ENCODE measurements at regions not wholly inside any gene's neighbourhood (a gene's known extent, or its start where the extent isn't known, plus 50 kb on each side); places are given as distances from the start of the nearest gene placed in this dataset.

DNA sequence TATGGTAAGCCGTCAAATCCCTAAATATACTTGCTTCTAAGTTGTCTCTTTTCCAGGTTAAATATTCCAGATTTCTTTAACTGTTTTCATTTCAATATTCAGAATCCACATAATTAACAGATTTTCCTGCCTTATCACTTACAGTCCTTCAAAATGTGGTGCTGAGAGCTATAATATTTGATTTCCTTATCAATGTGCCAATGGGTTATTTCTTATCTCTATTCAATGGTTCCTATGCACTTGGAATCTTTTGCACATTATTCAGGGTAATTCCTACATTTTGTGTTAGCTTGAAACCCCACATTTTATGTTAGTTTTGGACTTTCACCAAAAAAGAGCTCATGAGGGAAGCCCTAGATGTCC lies 173.5 kb downstream of the ZFP36L2 start:
- no peak for DNase-seq

- no peak for DNase-seq
Measured at GRCh38 chr2:43052204-43052943, 174.0 kb downstream of the ZFP36L2 start.

DNA sequence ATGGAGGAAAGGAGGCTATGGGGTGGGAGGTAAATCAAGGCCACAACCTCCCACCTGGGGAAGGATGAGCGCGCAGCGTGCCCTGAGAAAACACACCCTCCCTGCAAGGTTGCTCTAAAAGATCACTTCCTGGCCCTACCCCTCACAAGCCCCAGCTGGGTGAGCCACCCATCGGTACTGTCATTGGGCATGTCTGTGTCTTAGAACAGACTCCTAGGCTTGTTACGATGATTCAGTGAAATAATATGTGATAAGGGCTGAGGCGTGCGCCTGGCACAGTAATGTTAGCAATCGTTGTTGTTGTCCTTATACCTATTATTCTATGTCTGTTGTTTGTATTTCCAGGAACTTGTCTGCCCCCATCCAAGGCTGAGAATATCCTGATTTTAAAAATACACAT lies 175.1 kb downstream of the ZFP36L2 start:
- DNase-seq: no peak

DNA sequence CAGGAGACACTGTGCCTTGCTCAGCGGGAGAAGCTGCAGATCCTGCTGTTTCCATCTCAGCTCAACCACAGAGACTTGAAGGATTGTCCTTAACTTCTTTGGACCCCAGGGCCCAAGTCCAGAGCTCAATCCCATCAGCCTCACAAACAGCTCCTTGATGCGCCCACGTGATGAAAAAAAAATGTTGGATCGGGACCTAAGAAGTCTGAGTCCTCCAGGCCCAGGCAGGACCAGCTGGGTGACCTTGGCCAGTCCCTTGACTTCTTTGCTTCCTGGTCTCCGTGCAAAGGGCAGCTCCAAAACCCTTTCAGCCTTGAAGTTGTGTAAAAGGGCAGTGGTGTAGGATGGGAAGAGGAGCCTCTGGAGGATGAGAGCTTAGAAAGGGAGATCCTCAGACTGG lies 175.5 kb downstream of the ZFP36L2 start:
- no peak for DNase-seq

- peak; percentile 91 for DNase-seq
Measured at GRCh38 chr2:43049836-43050801, 176.3 kb downstream of the ZFP36L2 start.

GRCh38 chr2:43047187-43047780 lies 179.1 kb downstream of the ZFP36L2 start:
- DNase-seq: no peak

GRCh38 chr2:43045866-43046265 lies 180.5 kb downstream of the ZFP36L2 start:
- DNase-seq: no peak

DNA sequence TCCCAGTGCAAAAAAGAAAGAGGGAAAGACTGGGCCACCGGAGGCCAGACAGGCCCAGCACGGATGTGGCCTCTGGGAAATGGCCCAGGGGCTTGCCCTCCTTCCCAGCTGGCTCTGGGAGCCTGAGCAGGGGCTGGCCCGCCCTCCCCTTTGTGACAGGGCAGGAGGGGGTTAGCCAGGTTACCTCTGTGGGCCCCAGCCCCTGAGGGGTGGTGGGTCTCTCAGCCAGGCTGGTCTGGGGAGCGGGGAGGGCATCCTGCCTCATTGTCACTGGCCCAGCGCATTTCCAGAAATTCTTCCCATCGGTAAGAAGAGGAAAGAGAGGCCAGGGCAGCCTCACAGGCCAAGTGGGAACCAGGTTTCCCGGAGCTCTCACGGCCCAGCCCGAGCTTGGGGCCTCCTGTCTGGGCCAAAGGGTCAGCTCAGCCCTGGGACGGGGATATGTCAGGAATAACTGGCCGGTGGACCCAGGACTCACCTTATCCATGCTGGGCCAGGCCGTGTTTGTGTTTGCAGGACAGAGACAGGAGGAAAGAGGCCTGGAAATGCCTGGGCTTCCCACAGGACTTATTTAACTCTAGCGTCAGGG lies 182.2 kb downstream of the ZFP36L2 start:
- no peak for DNase-seq

DNA sequence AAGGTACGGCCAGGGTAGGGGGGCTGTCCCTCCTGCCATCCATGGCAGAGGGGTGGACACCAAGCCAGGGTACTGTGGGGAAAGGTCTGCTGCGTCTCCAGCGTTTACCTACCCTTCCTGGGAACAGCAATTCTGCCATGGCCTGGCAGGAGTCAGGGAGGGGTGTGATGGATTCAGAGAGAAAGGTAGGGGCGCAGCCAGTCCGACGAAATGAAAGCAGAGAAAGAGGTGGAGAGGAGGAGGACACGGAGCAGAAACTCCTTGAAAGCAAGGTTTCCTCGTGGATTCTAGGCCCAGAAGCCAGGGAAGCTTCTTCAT lies 182.9 kb downstream of the ZFP36L2 start:
- DNase-seq: no peak

GRCh38 chr2:43041661-43042360 lies 184.6 kb downstream of the ZFP36L2 start:
- peak; percentile 96 for DNase-seq

- no peak for DNase-seq
Measured at GRCh38 chr2:43041173-43041591, 185.2 kb downstream of the ZFP36L2 start.

DNA sequence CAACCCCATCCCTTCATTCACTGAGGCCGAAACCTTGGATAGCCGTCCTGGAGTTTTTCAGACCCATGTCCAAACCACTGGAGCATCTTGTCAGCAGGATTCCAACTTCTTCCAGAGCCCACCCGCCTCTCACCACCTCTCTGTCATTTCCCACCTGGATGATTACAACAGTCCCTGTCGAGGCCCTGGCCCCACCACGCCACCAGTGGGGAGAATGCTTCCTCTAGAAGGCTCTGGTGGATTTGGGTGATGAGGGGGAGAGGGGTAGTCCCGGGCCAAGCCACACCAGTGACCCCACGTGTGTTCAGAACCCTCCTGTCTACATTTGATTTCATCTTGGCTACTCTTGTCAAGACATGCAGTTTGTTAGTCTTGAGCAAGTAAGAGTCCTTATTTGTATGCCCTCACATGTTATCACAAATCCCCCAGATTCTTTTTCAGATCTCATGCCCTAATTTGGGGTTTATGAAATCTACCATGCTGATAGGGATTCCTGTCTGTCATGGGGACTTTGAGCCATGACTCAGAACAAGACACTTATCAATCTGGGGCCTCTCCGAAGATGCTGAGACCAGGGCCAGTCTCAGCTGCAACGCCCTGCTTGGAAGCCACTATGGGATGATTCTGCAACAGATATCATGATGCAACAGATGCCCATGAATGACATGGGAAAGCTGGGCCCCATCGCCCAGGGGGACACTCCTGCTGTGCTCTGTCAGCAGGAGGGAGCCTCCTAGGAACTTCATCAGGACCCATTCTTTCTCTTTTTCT lies 186.1 kb downstream of the ZFP36L2 start:
- no peak for DNase-seq

DNA sequence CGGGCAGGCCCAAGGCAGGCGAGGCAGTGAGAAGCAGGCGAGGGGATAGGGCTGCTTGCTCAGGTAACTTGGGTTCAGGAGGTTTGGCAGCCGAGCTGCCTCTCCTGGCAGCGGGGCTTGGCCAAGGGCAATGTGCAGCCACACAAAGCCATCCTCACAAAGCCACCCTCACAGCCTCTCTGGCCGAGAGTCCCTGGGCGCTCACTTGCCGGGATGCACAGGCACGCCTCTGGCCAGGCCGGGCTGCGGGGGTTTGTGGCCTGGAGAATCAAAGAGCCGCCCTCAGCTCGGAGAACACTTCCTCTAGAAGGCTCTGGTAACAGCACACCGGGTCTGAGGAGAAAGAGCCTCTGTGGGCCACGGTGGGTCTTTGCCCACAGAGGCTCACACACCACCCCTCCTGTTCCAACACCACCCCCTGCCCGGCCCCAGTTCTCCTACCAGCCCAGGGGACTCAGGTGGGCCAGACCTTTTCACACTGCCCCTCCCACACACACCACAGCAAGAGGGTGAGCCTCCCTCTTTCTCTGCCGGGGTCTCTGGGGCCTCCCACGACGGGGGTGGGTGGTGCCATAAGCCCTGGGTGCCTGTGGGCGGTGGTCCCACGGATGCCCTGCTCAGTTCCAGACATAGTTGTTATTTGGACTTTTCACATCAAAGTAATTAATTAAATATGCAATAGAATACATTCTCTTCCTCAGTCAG lies 186.9 kb downstream of the ZFP36L2 start:
- DNase-seq: no peak

DNA sequence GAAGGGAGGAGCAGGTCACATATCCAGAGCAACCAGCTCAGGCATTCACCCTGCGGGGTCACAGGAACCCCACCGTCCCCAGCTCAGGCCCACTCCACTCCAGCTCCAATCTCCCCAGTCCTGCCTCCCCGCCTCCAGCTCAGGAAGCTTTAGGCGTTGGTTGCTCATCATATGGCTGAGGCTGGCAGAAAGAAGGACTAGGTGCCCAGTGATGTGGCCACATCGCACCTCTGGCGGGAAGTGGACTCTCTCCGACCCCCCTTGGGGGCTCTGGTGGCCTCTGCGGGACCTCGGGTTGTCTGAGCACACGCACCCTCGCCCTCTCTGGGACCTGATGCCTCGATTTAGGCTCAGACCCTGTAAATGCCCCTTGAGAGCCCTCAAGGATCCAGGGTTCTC lies 187.7 kb downstream of the ZFP36L2 start:
- no peak for DNase-seq

GRCh38 chr2:43038034-43038695 lies 188.2 kb downstream of the ZFP36L2 start:
- DNase-seq: peak; percentile 57

DNA sequence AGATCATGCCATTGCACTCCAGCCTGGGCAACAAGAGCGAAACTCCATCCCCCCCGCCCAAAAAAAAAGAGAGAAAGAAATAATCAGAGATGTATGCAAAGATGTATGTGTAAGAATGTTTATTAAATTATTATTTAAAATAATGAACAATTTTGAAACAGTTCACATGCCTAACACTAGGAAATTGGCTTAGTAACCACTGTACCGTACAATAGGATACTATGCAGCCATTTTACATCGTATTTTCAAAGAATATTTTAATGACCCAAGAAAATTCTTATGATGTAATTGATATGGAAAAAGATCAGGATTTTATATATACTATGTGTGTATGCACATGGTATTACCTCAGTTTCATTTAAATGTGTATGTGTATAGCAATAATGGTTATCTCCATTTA lies 190.5 kb downstream of the ZFP36L2 start:
- no peak for DNase-seq

GRCh38 chr2:43034921-43035320 lies 191.5 kb downstream of the ZFP36L2 start:
- DNase-seq: no peak

DNA sequence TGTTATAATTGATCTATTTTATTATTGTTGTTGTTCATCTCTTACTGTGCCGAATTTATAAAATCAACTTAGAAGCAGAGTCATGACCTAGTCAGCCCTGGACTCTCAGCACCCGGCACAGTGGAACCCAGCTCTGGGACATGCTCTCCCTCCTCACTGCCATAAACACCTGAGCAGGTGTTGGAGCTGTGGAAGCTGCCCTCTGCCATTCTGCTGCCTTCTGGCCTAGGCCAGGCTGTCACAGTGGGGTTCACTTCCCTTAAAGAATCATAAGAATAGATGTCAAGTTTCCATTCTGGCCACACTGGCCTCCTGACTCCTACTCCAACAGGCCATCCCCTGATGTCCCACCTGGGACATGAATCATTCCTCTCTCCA lies 192.2 kb downstream of the ZFP36L2 start:
- no peak for DNase-seq

- DNase-seq: no peak
Measured at GRCh38 chr2:43033466-43034241, 192.8 kb downstream of the ZFP36L2 start.

GRCh38 chr2:43033016-43033270 lies 193.5 kb downstream of the ZFP36L2 start:
- DNase-seq: no peak

Data from tongue (tissue), 1 donor.